ENCODE measurements at regions not wholly inside any gene's neighbourhood (a gene's known extent, or its start where the extent isn't known, plus 50 kb on each side); places are given as distances from the start of the nearest gene placed in this dataset.
"Not testable (repeated sequence)": the region's sequence is repeated elsewhere in the genome, so short reads cannot be mapped to it uniquely, and the experiment has no call there.

- DNase-seq (ENCODE audit: extremely low spot score) = no peak
- CTCF ChIA-PET = no interaction called here
- POLR2A ChIA-PET = no interaction called here
- TF ChIP-seq CTCF (IDR thresholded peaks at IDR 0.05; ENCODE audit: control extremely low read depth, extremely low read depth, low read depth, missing control alignments) = no peak
Measured at GRCh38 chr6:141906569-141907080, 226.1 kb upstream of the GJE1 start.

- ChIA-PET CTCF (no interaction called here), POLR2A (no interaction called here)
- TF ChIP-seq CTCF (IDR thresholded peaks at IDR 0.05; ENCODE audit: control extremely low read depth, extremely low read depth, low read depth, missing control alignments) = no peak
- no peak for DNase-seq (ENCODE audit: extremely low spot score)
Measured at GRCh38 chr6:141890661-141891060, 242.1 kb upstream of the GJE1 start.

GRCh38 chr6:141884850-141885249, 247.9 kb upstream of the GJE1 start:
- CTCF ChIA-PET = no interaction called here

GRCh38 chr6:141878686-141879085, 254.0 kb upstream of the GJE1 start:
- ChIA-PET CTCF (no interaction called here), POLR2A (no interaction called here)
- no peak for DNase-seq (ENCODE audit: extremely low spot score)
- TF ChIP-seq CTCF (IDR thresholded peaks at IDR 0.05; ENCODE audit: control extremely low read depth, extremely low read depth, low read depth, missing control alignments) = no peak

More at GRCh38 chr6:141884850-141885249, 247.9 kb upstream of the GJE1 start:
- no peak for DNase-seq (ENCODE audit: extremely low spot score)
- TF ChIP-seq CTCF (IDR thresholded peaks at IDR 0.05; ENCODE audit: control extremely low read depth, extremely low read depth, low read depth, missing control alignments) = no peak
- POLR2A ChIA-PET = no interaction called here

GRCh38 chr6:141877275-141877983, 255.3 kb upstream of the GJE1 start:
- no peak for DNase-seq (ENCODE audit: extremely low spot score)
- CTCF ChIA-PET = no interaction called here

GRCh38 chr6:141874930-141875602, 257.7 kb upstream of the GJE1 start:
- no peak for DNase-seq (ENCODE audit: extremely low spot score)
- CTCF ChIA-PET = interaction anchor here (1.0 kb wide), 1 partner anchor 8 kb away, joined by 4 read pairs; no protein-coding TSS in a partner anchor
- POLR2A ChIA-PET = no interaction called here
- TF ChIP-seq CTCF (IDR thresholded peaks at IDR 0.05; ENCODE audit: control extremely low read depth, extremely low read depth, low read depth, missing control alignments) = no peak

More at GRCh38 chr6:141877275-141877983, 255.3 kb upstream of the GJE1 start:
- TF ChIP-seq CTCF (IDR thresholded peaks at IDR 0.05; ENCODE audit: control extremely low read depth, extremely low read depth, low read depth, missing control alignments) = no peak
- POLR2A ChIA-PET = no interaction called here

- POLR2A ChIA-PET; CTCF ChIA-PET; DNase-seq (ENCODE audit: extremely low spot score): not testable (repeated sequence)
Measured at GRCh38 chr6:141869509-141869908, 263.2 kb upstream of the GJE1 start.
